Suprapubic skin (tissue), 3 donors: ENCODE measurements at regions not wholly inside any gene's neighbourhood (a gene's known extent, or its start where the extent isn't known, plus 50 kb on each side); places are given as distances from the start of the nearest gene placed in this dataset.

Source experiments
- CTCF ChIP-seq, 2 donors: fragments of 200-600 bp in 1 of 2; fragments of 450-650 bp in 1 of 2; sonication (generic) in 1 of 2; IDR thresholded peaks; one replicate each; pipeline ENCODE4 v1.5.1; 2016 to 2019; ENCODE audit warnings: antibody characterized with exemption in 2 of 2, mild to moderate bottlenecking in 1 of 2, moderate library complexity in 1 of 2
- EP300 ChIP-seq: sonication (generic); formaldehyde crosslinking; IDR thresholded peaks from one replicate; pipeline ENCODE4 v1.6.1; 2017; ENCODE audit warnings: antibody characterized with exemption
- POLR2A ChIP-seq, 2 donors: fragments of 450-650 bp; IDR thresholded peaks; one replicate each; pipeline ENCODE4 v1.6.1; 2017; ENCODE audit warnings: antibody characterized with exemption in 2 of 2, mild to moderate bottlenecking in 2 of 2, moderate library complexity in 2 of 2

DNA sequence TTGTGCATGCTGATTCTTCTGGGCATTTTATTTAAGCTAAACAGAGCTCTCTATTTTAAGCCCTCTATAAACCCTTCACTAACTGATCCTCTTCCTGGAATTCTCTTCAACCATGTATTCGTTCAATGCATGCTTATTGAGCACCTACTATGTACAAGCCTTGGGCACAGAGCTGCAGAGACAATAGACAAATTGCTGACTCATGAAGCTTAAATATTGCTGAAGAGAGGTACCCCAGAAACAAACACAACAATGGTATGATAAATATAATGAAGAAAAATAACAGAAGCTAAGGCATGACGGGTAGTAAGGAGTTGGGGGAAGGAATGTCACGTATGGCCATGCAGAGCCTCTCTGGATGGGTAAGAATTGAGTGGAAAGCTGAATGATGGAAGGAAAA, 222.2 kb downstream of the PPARGC1A start:
- TF ChIP-seq EP300 (no peak), CTCF (IDR thresholded peaks at IDR 0.05) (no peak), POLR2A (IDR thresholded peaks at IDR 0.05) (no peak)
